Astrocyte of the spinal cord (primary cell): ENCODE measurements at regions not wholly inside any gene's neighbourhood (a gene's known extent, or its start where the extent isn't known, plus 50 kb on each side); places are given as distances from the start of the nearest gene placed in this dataset.
"Not testable (repeated sequence)": the region's sequence is repeated elsewhere in the genome, so short reads cannot be mapped to it uniquely, and the experiment has no call there.

Experiments
- DNase-seq: peaks from one replicate; pipeline ENCODE4 v3.0.0; 2011; ENCODE audit warnings: low read depth, low spot score
- H3K4me3 ChIP-seq: 2 replicates; pipeline ENCODE4 v1.5.1; 2011; ENCODE audit warnings: low read depth, mild to moderate bottlenecking, low read length, moderate library complexity
- in situ Hi-C: cut with HindIII; loops from 2 replicates; pipeline ENCODE4 v1.10.0; 2017; ENCODE audit warnings: low sequenced_read_pairs
- TF ChIP-seq, protein P1 (sequence below): IDR thresholded peaks from 2 replicates; pipeline ENCODE4 v1.5.1; 2012; ENCODE audit warnings: low read depth, mild to moderate bottlenecking, low read length, inconsistent platforms

DNA sequence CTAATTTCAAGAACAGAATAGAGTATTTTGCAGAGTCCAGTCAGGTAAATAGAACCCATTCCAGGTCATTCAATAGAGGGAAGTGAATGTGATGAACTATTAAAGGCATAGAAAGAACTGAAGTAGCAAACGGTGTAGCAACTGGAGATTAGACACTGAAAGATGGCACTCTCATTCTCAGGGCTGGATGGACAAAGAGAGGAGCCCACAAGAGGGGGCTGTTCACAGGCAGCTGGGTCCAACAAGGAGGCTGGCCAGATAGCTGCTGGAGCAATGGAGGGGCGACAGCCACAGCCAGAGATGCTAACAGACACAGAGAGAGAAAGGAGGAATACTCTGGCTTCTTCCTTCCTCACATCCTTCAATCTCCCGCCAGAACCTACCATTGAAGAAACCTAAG, 93.1 kb upstream of the SMARCA2 start:
- TF ChIP-seq, protein P1, sequence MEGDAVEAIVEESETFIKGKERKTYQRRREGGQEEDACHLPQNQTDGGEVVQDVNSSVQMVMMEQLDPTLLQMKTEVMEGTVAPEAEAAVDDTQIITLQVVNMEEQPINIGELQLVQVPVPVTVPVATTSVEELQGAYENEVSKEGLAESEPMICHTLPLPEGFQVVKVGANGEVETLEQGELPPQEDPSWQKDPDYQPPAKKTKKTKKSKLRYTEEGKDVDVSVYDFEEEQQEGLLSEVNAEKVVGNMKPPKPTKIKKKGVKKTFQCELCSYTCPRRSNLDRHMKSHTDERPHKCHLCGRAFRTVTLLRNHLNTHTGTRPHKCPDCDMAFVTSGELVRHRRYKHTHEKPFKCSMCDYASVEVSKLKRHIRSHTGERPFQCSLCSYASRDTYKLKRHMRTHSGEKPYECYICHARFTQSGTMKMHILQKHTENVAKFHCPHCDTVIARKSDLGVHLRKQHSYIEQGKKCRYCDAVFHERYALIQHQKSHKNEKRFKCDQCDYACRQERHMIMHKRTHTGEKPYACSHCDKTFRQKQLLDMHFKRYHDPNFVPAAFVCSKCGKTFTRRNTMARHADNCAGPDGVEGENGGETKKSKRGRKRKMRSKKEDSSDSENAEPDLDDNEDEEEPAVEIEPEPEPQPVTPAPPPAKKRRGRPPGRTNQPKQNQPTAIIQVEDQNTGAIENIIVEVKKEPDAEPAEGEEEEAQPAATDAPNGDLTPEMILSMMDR = no peak
- in situ Hi-C loops = no loop called here
- DNase-seq = no peak
- no peak overlapping the region for H3K4me3 ChIP-seq

DNA sequence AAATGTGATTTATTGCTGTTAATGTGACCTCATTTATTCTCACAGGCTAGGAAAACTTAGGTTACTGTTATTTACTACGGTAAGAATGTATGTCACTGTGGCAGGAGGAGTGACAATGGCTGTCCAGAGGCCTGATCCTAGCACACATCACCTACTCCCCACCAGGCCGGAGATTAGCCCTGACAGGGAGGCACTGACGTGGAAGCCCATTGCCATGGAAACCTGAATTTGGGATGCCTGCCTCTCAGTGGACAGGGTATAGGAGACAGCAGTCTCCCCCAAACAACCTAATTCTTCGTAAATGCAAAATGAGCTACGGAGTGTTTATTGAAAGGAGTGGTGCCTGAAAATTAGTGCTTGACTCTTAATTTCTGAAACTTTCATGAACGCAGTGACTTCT, 87.6 kb upstream of the SMARCA2 start:
- H3K4me3 ChIP-seq = no peak overlapping the region
- in situ Hi-C loops = no loop called here
- TF ChIP-seq, protein P1 = no peak
- no peak for DNase-seq

DNA sequence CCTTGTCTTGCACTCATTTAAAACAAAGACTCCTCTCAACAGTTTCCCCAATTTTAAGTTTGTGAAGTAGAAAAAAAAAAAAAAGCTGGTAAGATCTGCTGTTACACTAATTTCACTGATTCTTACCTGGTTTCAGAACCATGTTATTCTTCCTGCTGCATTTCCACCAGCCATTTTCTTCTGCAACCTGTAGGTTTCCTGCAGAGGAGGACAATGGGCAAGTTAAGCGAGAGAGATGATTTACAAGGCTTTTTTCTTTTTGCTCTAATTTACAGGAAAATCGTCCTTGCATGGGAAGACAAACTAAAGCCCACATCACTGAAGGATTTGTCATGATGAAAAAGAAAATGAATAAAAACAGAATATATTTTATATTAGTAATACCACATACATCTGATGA, 86.0 kb upstream of the SMARCA2 start:
- DNase-seq = no peak

DNA sequence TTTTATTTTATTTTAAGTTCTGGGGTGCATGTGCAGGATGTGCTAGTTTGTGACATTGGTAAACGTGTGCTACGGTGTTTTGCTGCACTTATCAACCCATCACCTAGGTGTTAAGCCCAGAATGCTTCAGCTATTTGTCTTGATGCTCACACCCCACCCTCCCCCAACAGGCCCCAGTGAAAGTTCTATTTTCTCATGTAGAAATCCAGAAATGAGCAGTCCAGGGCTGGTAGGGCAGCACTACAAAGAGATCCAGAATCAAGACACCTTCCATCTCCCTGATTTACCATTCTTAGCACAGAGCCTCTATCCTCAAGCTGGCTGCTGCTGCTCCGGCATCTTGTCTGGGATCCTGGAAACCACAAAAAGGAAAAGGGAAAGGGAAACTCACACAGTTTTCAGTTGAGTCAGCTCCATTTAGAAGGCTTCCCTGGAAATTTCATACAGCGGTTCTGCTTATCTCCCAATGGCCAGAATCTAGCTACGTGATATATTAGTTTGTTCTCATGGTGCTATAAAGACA, 85.4 kb upstream of the SMARCA2 start:
- no peak for DNase-seq
- in situ Hi-C loops = no loop called here
- H3K4me3 ChIP-seq = no peak overlapping the region
- TF ChIP-seq, protein P1 = no peak

More for the DNA sequence above, 86.0 kb upstream of the SMARCA2 start:
- no peak overlapping the region for H3K4me3 ChIP-seq
- in situ Hi-C loops = no loop called here
- TF ChIP-seq, protein P1 = no peak

DNA sequence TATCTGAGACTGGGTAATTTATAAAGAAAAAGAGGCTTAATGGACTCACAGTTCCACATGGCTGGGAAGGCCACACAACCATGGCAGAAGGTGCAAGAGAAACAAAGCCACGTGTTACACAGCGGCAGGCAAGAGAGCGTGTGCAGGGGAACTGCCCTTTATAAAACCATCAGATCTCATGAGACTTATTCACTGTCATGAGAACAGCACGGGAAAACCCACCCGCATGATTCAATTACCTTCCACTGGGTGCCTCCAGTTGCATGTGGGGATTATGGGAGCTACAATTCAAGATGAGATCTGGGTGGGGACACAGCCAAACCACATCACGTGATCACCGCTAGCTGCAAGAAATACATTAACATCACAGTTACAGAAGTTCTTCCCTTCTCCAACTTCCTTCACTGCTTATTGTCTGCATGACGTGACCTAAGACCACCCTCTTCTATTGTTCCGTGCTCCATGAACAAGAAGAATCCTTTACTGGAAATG, 84.9 kb upstream of the SMARCA2 start:
- DNase-seq, H3K4me3 ChIP-seq, in situ Hi-C loops: not testable (repeated sequence)

DNA sequence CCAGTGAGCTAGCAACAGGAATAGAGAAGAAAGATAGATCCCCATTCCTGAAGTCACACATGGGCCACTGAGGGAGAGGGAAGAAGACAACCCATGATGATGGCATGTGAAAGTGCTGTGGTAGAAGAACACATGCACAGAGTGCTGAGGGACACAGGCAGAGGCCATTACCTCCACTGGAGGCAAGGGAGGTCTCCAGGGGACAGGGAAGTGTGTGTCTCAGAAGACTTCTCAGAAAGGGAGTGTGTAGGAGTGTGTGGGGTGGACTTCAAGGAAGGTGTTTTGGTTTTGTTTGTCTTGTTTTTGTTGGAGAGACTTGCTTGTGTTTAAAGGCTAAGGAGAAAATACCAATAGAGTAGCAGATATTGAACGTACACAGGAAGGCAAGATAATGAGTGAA, 77.0 kb upstream of the SMARCA2 start:
- no peak for DNase-seq
- in situ Hi-C loops = no loop called here
- no peak overlapping the region for H3K4me3 ChIP-seq
- TF ChIP-seq, protein P1 = no peak

DNA sequence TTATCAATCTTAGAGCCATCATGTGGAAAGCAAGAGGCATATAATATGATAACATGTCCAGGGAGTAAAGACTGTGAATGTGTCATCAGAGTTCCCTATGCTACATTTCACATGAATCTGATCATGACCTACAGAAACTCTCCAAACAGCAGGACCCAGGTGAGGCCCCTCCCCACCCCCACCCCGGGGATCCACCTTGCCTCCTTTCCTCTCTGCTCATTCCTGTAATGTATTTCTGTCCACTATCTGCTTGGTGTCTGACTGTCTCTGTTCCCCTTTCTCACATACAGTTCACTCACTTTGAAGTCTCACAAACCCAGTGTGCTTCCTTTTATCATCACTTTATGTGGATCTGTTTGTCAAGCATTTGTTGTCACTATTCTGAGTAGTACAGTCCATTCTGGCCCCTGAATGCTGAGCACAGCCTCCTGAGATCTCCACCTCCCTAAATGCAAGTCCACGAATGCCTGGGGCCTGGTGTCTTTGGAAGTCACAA, 76.4 kb upstream of the SMARCA2 start:
- DNase-seq = no peak
- in situ Hi-C loops = no loop called here
- TF ChIP-seq, protein P1 = no peak
- no peak overlapping the region for H3K4me3 ChIP-seq
